Raji (cell line): ENCODE measurements at regions not wholly inside any gene's neighbourhood (a gene's known extent, or its start where the extent isn't known, plus 50 kb on each side); places are given as distances from the start of the nearest gene placed in this dataset.

Source experiments
- POLR2A ChIP-seq: IDR thresholded peaks from 2 replicates; pipeline ENCODE4 v1.6.1; 2011; ENCODE audit warnings: low read depth, low read length, control low read depth; ENCODE audit not compliant: insufficient read depth

DNA sequence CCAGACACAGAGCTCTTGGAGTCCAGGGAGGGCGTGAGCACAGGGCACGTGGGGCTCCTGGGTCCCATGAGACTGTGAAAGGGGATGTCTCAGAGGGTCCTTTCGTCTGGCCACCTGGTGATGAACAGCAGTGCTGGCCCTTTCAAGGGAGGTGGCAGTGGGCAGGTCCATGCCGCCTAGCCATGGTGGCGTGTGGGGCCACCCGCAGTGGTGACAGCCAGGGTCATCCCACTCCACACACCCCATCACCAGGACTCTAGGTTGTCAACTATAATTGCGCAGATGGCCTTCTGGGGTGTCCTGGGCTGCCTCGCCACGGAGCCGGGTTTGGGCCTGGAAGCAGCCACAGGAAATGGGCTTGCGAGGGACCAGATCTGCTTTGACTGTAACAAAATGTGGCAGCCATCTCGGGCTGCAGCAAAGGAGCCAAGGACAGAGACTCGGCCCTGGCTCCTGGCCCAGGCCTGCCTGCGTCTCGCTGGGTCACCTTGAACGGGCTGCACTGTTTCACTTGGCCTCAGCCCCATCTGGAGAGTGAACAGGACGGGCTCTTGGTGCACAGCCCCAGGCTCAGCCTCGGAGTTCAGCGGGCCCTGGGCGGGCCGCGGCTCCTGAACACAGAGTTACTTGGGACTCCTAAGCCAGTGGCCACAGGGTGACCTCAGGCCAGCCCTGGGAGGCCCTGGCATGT, 1350.5 kb downstream of the BRD1 start:
- TF ChIP-seq POLR2A = no peak

DNA sequence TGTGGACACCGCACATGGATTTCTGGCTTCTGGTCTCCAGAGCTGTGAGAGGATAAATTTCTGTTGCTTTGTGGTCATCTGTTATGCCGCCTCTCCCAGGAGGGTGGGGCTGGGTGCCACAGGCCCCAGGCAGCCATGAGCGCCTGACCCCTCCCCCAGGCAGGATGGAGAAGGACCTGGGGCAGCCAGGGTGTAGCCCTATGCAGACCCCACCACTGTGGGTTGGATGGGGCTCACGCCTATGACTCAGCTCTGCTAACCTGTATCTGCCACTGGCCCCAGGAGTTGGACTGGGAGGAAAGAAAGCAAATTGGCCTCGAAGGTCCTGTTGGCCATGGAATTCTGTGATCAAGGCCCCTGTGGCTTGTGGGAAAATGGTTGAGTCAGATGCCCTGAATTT, 1351.1 kb downstream of the BRD1 start:
- TF ChIP-seq POLR2A = no peak

DNA sequence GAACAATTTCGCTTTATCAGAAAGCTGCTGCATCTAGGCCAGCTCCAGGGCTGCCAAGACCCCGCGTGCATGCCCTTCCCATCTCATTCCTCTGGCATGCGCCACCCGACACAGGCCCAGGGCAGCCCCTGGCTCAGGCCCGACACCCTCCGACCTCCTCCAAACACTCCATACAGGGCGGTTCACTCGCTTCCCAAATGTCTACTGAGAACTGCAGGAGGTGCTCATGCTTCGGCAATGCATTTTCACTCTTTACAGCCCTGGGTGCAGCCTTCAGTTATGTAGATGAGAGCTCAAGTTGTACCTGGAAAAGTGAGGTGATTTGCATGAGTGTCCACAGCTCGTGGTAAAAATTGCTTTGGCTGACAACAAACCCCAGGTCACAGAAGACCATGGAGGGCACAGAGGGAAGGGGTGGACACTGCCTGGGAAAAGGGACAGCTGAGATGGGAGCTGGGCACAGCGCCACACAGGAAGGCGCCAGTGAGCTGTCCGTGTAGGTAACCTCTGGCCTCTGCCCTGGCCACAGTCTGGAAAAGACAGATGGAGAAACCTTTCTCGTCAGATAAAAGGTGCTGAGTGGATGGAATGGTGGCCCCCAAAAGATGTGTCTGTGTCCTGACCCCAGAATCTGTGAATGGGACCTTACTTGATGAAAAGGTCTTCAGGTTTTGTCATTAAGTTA, 1351.9 kb downstream of the BRD1 start:
- no peak for TF ChIP-seq POLR2A

DNA sequence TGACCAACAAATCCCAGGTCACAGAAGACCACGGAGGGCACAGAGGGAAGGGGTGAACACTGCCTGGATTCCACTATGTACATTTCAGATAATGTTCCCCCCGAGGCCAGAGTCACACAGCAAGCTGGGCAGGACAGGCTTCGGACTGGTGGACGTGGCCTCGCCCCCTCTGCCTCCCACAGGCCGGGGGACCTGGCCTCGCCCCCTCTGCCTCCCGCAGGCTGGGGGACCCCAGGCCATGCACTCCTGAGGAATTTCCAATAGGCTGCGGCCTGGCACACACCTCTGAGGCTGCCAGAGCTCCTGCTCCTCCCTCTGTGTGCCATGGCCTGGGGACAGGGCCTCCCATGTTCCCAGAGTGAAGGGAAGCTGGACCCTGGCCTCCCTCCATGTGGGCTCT, 1352.8 kb downstream of the BRD1 start:
- no peak for TF ChIP-seq POLR2A

DNA sequence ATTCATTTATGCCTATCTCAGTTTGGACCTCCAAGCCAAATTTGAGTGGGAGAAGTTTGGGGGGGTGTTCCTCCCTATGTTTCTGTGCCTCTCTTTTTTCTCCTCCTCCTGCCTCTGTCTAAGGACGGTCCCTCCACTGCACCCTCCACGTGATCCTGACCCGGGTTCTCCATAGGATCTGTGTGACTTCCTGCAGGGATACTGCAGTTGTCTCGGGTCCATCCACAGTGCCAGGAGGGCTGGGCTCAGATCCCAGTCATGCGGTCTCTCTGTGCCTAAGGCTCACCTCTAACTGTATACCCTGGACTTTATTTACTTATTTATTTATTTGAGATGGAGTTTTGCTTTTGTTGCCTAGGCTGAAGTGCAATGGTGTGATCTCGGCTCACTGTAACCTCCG, 1354.5 kb downstream of the BRD1 start:
- TF ChIP-seq POLR2A = no peak

DNA sequence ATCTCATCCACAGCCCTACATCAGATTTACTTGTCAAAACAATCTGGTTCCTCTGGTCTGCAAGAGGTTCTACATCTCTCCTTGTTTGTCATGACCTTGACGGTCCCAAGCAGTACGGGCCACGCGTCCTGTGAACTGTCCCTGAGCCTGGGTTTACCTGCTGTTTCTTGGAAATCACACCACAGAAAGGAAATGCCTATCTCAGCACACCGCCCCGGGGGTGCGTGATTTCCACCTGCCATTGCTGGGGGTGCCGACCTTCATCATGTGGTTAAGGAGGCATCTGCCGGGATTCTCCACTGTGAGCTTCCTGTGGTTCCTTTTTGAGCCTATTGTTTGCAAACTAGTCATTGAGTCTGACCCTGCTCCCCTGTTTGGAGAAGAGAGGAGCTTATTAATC, 1363.4 kb downstream of the BRD1 start:
- no peak for TF ChIP-seq POLR2A

DNA sequence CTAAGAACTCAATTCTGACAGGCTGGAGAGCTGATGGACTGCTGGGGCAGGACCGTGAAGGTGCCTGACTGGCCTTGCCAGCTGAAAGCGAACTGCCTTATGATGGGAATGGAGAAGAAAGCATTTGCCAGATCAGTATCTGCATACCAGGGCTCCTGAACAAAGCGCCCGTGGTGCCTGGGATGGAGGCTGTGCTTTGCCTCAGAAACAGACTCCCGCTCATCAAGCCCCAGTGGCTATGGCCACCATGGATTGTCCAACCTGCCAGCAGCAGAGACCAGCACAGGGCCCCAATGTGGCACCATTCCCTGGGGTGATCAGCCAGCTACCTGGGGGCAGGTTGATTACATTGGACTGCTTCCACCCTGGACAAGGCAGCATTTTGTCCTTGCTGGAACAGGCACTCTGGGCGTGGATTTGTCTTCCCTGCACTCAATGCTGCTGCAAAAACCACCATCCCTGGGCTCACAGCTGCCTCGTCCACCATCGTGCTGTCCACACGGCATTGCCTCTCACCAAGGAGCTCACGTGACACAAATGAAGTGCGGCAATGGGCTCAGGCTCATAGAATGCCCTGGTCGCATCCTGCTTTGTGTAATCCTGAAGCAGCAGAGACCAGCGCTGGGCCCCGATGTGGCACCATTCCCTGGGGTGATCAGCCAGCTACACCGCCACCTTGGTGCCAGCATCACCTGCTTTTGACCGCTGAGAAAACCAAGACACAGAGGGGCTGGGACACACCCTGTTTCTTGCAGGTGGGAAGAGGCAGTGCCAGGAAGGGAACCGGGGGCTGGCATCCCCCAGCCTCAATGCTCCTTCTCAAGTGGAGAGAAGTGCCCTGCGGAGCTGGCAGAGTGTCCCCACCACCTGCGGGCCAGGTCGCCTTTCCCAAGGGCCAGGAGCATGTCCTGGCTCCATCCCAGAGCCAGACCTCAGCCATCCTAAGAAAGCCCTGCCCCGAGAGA, 1367.5 kb downstream of the BRD1 start:
- TF ChIP-seq POLR2A = no peak

DNA sequence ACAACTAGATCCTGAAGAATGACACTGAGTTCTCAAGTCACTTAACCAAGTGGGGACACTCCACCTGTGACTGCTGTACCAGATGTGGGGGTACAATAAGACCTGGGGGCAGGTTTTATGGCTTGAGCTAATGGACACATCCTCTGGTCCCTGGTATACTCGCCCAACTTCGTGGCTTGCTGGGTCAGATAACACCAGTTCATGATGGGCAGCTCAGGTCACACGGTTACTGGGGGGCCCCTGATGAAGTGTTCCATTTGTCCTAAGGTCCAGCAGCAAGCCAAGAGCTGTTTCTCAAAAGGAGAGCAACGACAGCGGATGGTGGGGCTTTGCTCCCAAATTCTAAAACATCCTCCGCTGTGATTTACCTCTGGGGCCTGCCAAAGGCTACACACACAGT, 1368.4 kb downstream of the BRD1 start:
- TF ChIP-seq POLR2A = no peak

DNA sequence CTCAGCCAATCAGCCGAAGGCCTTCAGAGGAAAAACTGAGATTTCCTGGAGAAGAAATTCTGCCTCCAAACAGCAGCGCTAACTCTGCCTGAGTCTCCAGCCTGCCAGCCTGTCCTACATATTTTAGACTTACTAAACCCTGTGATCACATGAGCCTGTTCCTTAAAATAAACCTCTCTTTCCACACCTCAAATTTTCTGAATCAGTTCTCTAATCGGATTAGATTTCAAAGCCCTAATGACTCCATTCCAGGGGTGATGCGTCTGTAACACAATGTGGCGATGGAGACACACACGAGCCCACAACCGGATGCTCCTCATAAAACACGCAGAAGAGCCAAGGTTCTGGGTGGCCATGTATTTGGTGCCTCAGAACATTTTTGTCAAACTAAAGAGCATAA, 1371.2 kb downstream of the BRD1 start:
- TF ChIP-seq POLR2A = no peak

DNA sequence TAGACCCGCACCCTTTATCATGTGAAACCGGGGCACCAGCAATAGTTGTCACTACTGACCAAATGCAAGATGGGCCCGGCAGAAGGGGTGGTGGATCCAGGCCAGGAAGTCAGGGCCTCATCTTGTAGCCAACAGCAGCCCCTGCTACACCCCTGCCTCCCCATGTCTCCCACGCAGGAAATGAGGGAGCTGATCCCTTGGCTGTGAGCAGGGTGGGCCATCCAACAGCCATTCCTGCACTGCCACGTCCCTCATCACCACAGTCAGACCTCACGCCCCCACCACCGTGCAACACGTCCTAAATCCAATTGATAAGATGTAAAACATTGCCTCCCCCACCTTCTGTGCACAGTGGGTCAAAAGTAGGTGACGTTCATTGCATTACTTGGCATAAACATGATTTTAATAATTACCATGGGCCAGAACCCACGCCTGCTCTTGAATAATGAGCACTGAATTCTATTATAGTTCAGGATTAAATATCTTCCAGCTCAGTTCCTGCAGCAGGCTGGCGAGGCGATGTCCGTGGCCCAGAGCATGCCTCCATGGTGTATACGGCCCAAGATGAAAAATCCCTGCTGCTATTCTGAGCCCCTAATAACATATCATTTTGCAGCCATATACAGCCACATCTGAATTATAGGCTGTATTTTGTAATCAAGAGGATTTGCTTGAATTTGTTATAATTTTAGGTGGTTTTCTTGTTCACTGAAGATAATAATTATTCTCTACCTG, 1373.8 kb downstream of the BRD1 start:
- no peak for TF ChIP-seq POLR2A

DNA sequence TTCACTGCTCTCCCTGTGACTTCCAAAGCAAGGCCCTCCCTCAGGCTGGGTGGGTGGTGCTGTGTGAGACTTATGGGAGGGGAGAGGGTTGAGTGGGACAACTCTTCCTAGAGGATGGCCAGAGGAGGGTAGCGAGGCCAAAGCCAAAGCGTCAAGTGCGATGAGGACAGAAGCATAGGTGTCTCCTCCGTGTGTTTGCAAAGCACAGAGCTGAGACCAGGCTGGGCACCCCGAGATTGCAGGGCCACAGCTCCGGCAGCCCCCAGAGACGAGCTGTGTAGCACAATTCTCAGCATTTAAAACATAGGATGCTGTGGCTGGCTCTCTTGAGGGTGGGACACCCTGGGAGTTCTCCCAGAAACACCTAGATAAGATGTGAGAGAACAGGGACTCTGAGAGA, 1374.5 kb downstream of the BRD1 start:
- no peak for TF ChIP-seq POLR2A

DNA sequence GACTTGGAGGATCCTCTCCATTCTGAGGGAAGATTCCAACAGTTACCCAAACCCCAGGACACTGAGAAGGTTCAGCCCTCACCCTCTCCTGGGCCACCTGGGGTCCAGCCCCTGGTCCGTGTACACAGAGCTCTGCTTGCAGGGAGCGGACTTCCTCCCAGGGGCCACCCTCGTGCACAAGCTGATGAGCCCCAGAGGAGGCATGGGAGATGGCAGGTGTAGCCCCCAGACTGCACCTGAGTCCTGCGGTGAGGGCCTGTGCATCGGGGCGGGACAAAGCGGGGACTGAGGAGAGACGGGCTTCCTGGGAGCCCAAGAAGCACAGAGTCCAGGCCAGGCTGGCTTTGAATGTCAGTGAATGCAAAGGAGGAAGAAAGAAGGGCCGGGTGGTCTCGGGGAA, 1374.9 kb downstream of the BRD1 start:
- TF ChIP-seq POLR2A = no peak

DNA sequence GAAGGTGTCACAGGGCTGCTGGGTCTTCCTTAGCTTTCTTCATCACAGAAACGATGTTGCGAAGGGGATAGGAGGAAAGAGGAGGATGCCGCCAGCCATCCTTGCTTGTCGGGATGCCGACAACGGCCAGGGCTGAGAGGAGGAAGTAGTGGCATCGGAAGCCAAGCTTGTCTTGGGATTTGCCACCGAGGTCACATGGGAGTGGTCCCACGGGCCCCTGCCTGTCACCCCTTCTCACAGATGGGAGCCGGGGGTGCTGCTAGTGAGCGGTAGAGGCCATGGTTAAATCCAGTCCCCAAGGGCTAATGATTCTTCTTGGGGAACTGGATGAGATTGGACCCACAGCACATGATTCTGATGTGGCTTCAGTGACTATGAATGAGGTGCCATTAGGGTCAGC, 1375.8 kb downstream of the BRD1 start:
- TF ChIP-seq POLR2A = no peak

DNA sequence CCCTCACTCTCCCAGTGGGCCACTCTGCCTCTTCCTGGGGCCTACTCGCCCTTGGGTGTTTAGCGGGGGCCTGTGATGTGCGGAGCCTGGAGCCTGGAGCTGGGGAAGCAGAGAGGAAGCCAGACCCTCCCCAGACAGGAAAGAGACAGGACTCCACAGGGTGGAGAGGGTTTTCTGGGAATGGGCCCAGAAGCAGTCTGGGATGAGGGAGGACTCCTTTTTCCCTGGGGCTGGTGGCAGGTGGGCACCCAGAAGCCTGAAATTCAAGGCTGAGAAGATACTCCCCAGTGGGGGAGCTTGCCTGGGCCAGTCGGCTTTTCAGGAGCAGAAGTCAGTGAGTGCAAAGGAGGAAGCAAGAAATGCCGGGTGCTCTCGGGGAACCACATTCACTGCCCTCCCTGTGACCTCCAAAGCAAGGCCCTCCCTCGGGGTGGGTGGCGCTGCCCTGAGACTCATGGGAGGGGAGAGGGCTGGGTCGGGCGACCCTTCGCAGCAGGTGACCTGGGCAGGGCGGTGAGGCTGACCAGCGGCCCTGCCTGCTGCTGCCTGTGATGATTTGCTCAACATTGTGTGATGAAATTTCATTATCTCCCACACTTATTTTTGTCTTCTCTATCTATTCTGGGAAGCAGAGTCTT, 1377.4 kb downstream of the BRD1 start:
- no peak for TF ChIP-seq POLR2A
